ENCODE measurements at regions not wholly inside any gene's neighbourhood (a gene's known extent, or its start where the extent isn't known, plus 50 kb on each side); places are given as distances from the start of the nearest gene placed in this dataset.

GRCh38 chr1:34373912-34374311 is 197.2 kb downstream of the C1orf94 start:
- intact Hi-C loops (cut with micrococcal nuclease), result no loop called here
- H3K4me2 ChIP-seq (ENCODE audit: low read length), result no peak overlapping the region
- H3K9me3 ChIP-seq (ENCODE audit: control insufficient read depth in 1 of 2, insufficient read depth in 1 of 2, low read depth in 1 of 2, low read length in 2 of 2), result no peaks in the 10 kb centered on the region
- no peak overlapping the region for H3K27ac ChIP-seq (ENCODE audit: low read depth, low read length)
- H3K79me2 ChIP-seq (ENCODE audit: insufficient read depth, low read length), result no peaks in the 10 kb centered on the region
- no peaks in the 10 kb centered on the region for H3K9me2 ChIP-seq (ENCODE audit: insufficient read depth)
- H3K9ac ChIP-seq (ENCODE audit: low read length), result no peak overlapping the region
- no peak overlapping the region for H2AFZ ChIP-seq (ENCODE audit: low read depth, low read length, poor library complexity, severe bottlenecking)
- DNase-seq (ENCODE audit: low read depth, low spot score), result no peak
- TF ChIP-seq SIN3A (IDR thresholded peaks at IDR 0.05; ENCODE audit: low read depth) (no peak), REST (IDR thresholded peaks at IDR 0.05; ENCODE audit: low read depth) (no peak), TCF7L2 (IDR thresholded peaks at IDR 0.05; ENCODE audit: borderline replicate concordance, extremely low read depth, insufficient read depth, insufficient read length) (no peak), EGR1 (IDR thresholded peaks at IDR 0.05; ENCODE audit: low read depth) (no peak), ATF3 (IDR thresholded peaks at IDR 0.05) (no peak), CEBPB (IDR thresholded peaks at IDR 0.05; ENCODE audit: low read depth) (no peak), ELF1 (IDR thresholded peaks at IDR 0.05; ENCODE audit: borderline replicate concordance, low read depth) (no peak), EZH2 (IDR thresholded peaks at IDR 0.05) (no peak), EZH2phosphoT487 (IDR thresholded peaks at IDR 0.05; ENCODE audit: borderline replicate concordance) (no peak), POLR2A (IDR thresholded peaks at IDR 0.05; ENCODE audit: borderline replicate concordance, extremely low read depth, insufficient read depth, insufficient read length) (no peak), SP1 (IDR thresholded peaks at IDR 0.05; ENCODE audit: low read depth) (no peak), FOSL1 (IDR thresholded peaks at IDR 0.05; ENCODE audit: low read depth) (no peak), POLR2AphosphoS5 (IDR thresholded peaks at IDR 0.05; ENCODE audit: low read depth, low read length) (no peak), ZFX (IDR thresholded peaks at IDR 0.05) (no peak), YY1 (IDR thresholded peaks at IDR 0.05; ENCODE audit: extremely low read depth, insufficient replicate concordance, low read depth, low read length) (no peak), CBX3 (IDR thresholded peaks at IDR 0.05; ENCODE audit: low read depth) (no peak), JUND (IDR thresholded peaks at IDR 0.05) (no peak), ZBTB33 (IDR thresholded peaks at IDR 0.05; ENCODE audit: extremely low read depth, insufficient replicate concordance, low read length) (no peak)
- BruUV-seq (replicated peaks), result no TSS peak
- CTCF ChIA-PET, result no interaction called here
- ATAC-seq, result no peak
- RAD21 ChIA-PET (ENCODE audit: low non-redundant PET in 1 of 2, low total read pairs in 2 of 2, uncharacterized antibody in 2 of 2, unreplicated experiment in 2 of 2), result no interaction called here
- no peak overlapping the region for H3K4me3 ChIP-seq (replicated peaks in 1 of 2; ENCODE audit: low read depth in 1 of 2, low read length in 2 of 2)
- no peaks in the 10 kb centered on the region for H3K4me1 ChIP-seq (ENCODE audit: control insufficient read depth in 1 of 2, insufficient read depth in 2 of 2, low read length in 2 of 2)
- H3K36me3 ChIP-seq (ENCODE audit: control insufficient read depth in 1 of 2, insufficient read depth in 2 of 2, low read length in 2 of 2), result no peaks in the 10 kb centered on the region
- no peaks in the 10 kb centered on the region for H4K20me1 ChIP-seq (ENCODE audit: insufficient read depth)
- H3K27me3 ChIP-seq (ENCODE audit: insufficient read depth, low read length), result peaks cover 29% of the 10 kb centered on the region
- POLR2A ChIA-PET, result no interaction called here

Measured in HCT116 (cell line).